Activated naive CD8-positive, alpha-beta T cell treated with anti-CD3 and anti-CD28 coated beads, Interleukin-2, amount 10 ng/mL, durations not matched to agents 7 days and 5 days (primary cell): ENCODE measurements at regions not wholly inside any gene's neighbourhood (a gene's known extent, or its start where the extent isn't known, plus 50 kb on each side); places are given as distances from the start of the nearest gene placed in this dataset.

Experiments used
- ATAC-seq: fragments of 150-1000 bp; cut with Tn5 transposase; one replicate; pipeline ENCODE4 v1.10.0; 2021; ENCODE audit warnings: low read depth, moderate library complexity
- POLR2A ChIA-PET: fragments of 350-600 bp; sonication (Branson Sonifier 250); formaldehyde crosslinking; loops from one replicate; lab custom pipeline; 2021; ENCODE audit warnings: antibody characterized with exemption; lab: Charles Lee
- DNase-seq: peaks from one replicate; pipeline ENCODE4 v3.0.0; 2021
- H3K27ac Mint-ChIP-seq: one replicate; pipeline ENCODE4 v1.8.0; 2022; ENCODE audit warnings: mild to moderate bottlenecking, mixed read lengths
- H3K27me3 Mint-ChIP-seq: one replicate; pipeline ENCODE4 v1.8.0; 2022; ENCODE audit warnings: mild to moderate bottlenecking, moderate library complexity, mixed read lengths
- H3K36me3 Mint-ChIP-seq: one replicate; pipeline ENCODE4 v1.8.0; 2021; ENCODE audit warnings: mild to moderate bottlenecking, mixed read lengths
- H3K4me1 Mint-ChIP-seq: one replicate; pipeline ENCODE4 v1.8.0; 2021; ENCODE audit warnings: mixed read lengths
- H3K4me3 Mint-ChIP-seq: one replicate; pipeline ENCODE4 v1.8.0; 2022; ENCODE audit warnings: mild to moderate bottlenecking, moderate library complexity, mixed read lengths
- H3K9me3 Mint-ChIP-seq: one replicate; pipeline ENCODE4 v1.8.0; 2021; ENCODE audit warnings: mixed read lengths

DNA sequence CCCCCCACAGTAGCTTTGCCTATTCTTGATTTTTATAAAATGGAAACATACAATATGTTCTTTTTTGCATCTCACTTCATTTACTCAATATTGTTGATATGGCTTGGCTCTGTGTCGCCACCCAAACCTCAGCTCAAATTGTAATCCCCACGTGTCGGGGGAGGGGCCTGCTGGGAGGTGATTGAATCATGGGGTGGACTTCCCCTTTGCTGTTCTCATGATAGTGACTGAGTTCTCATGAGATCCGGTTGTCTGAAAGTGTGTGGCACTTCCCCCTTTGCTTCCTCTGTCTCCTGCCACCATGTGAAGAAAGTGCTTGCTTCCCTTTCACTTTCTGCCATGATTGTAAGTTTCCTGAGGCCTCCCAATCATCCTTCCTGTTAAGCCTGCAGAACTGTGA lies 431.3 kb downstream of the MN1 start:
- Mint-ChIP-seq H3K9me3 (no peaks in the 10 kb centered on the region), H3K4me3 (no peak overlapping the region), H3K36me3 (no peaks in the 10 kb centered on the region), H3K27ac (no peak overlapping the region), H3K4me1 (peaks cover 2% of the 10 kb centered on the region), H3K27me3 (peaks cover 5% of the 10 kb centered on the region)
- ATAC-seq, result no peak
- POLR2A ChIA-PET, result no interaction called here
- no peak for DNase-seq

- Mint-ChIP-seq H3K27me3 (peaks cover 5% of the 10 kb centered on the region), H3K36me3 (no peaks in the 10 kb centered on the region), H3K4me3 (no peak overlapping the region), H3K4me1 (peaks cover 2% of the 10 kb centered on the region), H3K9me3 (no peaks in the 10 kb centered on the region), H3K27ac (no peak overlapping the region)
- ATAC-seq, result no peak
- DNase-seq, result no peak
- POLR2A ChIA-PET, result no interaction called here
Observed at GRCh38 chr22:27370987-27371386, 430.6 kb downstream of the MN1 start.

GRCh38 chr22:27372364-27372763 lies 429.2 kb downstream of the MN1 start:
- H3K4me3 Mint-ChIP-seq, result no peak overlapping the region
- POLR2A ChIA-PET, result no interaction called here

DNA sequence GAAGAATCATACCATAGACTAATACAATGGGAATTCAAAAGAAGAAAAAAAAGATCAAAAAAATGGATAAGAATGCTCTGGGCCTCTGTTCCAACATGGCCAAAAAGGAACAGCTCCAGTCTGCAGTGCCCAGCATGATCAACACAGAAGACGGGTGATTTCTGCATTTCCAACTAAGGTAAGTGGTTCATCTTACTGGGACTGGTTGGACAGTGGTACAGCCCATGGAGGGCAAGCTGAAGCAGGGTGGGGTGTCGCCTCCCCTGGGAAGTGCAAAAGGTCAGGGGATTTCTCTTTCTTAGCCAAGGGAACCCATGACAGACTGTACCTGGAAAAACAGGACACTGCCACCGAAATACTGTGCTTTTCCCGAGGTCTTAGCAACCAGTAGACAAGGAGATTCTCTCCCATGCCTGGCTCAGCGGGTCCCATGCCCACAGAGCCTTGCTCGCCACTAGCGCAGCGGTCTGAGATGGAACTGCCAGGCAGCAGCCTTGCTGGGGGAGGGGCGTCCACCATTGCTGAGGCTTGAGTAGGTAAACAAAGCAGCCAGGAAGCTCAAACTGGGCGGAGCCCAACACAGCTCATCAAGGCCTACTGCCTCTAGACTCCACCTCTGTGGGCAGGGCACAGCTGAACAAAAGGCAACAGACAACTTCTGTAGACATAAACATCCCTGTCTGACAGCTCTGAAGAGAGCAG lies 428.4 kb downstream of the MN1 start:
- H3K4me3 Mint-ChIP-seq, result no peak overlapping the region
- peaks cover under 1% of the 10 kb centered on the region for H3K27me3 Mint-ChIP-seq
- DNase-seq, result no peak
- ATAC-seq, result no peak
- no peaks in the 10 kb centered on the region for H3K9me3 Mint-ChIP-seq
- no peak overlapping the region for H3K27ac Mint-ChIP-seq
- POLR2A ChIA-PET, result no interaction called here
- no peaks in the 10 kb centered on the region for H3K36me3 Mint-ChIP-seq
- peaks cover 2% of the 10 kb centered on the region for H3K4me1 Mint-ChIP-seq

More at GRCh38 chr22:27372364-27372763, 429.2 kb downstream of the MN1 start:
- ATAC-seq, result no peak
- Mint-ChIP-seq H3K36me3 (no peaks in the 10 kb centered on the region), H3K9me3 (no peaks in the 10 kb centered on the region), H3K4me1 (peaks cover 2% of the 10 kb centered on the region), H3K27ac (no peak overlapping the region), H3K27me3 (peaks cover 3% of the 10 kb centered on the region)
- no peak for DNase-seq

- Mint-ChIP-seq H3K36me3 (no peaks in the 10 kb centered on the region), H3K27me3 (peaks cover 2% of the 10 kb centered on the region), H3K4me1 (no peaks in the 10 kb centered on the region), H3K9me3 (no peaks in the 10 kb centered on the region), H3K4me3 (no peak overlapping the region), H3K27ac (no peak overlapping the region)
- DNase-seq (no peak), ATAC-seq (no peak)
- POLR2A ChIA-PET, result no interaction called here
Observed at GRCh38 chr22:27377501-27378295, 423.9 kb downstream of the MN1 start.

- Mint-ChIP-seq H3K27me3 (peaks cover 2% of the 10 kb centered on the region), H3K4me1 (no peaks in the 10 kb centered on the region), H3K27ac (no peak overlapping the region), H3K4me3 (no peak overlapping the region), H3K36me3 (no peaks in the 10 kb centered on the region), H3K9me3 (no peaks in the 10 kb centered on the region)
- POLR2A ChIA-PET, result no interaction called here
- DNase-seq (no peak), ATAC-seq (no peak)
Observed at GRCh38 chr22:27378311-27378800, 423.2 kb downstream of the MN1 start.

GRCh38 chr22:27378995-27379394 lies 422.6 kb downstream of the MN1 start:
- H3K9me3 Mint-ChIP-seq, result no peaks in the 10 kb centered on the region
- no peaks in the 10 kb centered on the region for H3K4me1 Mint-ChIP-seq
- no peak overlapping the region for H3K27ac Mint-ChIP-seq
- ATAC-seq, result no peak
- H3K36me3 Mint-ChIP-seq, result no peaks in the 10 kb centered on the region
- peaks cover 2% of the 10 kb centered on the region for H3K27me3 Mint-ChIP-seq
- POLR2A ChIA-PET, result no interaction called here
- no peak for DNase-seq
- H3K4me3 Mint-ChIP-seq, result no peak overlapping the region

DNA sequence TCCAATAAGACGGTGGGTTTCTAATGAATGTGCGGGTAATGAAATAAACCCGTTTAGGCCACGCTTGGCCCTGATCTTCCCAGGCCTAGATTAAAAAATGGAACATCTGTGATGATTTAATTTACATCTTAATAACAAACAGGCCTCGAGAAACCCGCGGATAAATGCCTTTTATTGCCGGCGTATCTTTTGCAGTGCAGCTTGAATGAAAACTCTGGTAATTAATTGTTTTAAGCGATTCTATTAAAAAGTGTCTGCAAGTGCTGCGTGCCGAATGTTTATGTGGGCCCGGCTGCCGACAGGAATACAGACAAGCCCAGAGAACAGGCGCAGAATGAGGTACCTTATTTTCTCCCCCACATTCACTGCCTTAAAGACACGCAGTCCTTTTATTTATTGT lies 420.7 kb downstream of the MN1 start:
- Mint-ChIP-seq H3K4me3 (no peak overlapping the region), H3K4me1 (no peaks in the 10 kb centered on the region), H3K9me3 (no peaks in the 10 kb centered on the region), H3K36me3 (no peaks in the 10 kb centered on the region), H3K27me3 (peaks cover 2% of the 10 kb centered on the region), H3K27ac (no peak overlapping the region)
- no peak for ATAC-seq
- no peak for DNase-seq
- POLR2A ChIA-PET, result no interaction called here

DNA sequence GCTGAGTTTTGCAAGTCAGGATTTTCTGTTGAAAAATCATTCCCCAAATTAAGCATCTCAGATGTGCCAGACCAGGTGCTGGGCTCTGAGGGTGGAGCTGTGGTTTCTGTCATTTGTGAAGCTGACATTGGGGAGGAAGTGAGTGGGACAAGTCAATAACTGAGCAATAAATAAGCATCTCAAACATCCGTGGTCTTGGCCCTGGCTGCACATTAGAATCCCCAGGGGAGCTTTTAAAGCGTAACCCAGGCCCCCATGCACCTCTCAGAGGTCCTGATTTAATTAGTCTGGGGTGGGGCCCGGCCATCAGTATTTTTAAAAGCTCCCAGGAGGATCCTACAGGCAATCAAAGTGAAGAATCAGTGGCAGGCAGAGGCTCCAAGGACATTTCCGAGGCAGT lies 420.0 kb downstream of the MN1 start:
- no peak overlapping the region for H3K4me3 Mint-ChIP-seq
- H3K27me3 Mint-ChIP-seq, result peaks cover 4% of the 10 kb centered on the region
- H3K36me3 Mint-ChIP-seq, result no peaks in the 10 kb centered on the region
- H3K27ac Mint-ChIP-seq, result no peak overlapping the region
- ATAC-seq (no peak), DNase-seq (no peak)
- no peaks in the 10 kb centered on the region for H3K4me1 Mint-ChIP-seq
- POLR2A ChIA-PET, result no interaction called here
- H3K9me3 Mint-ChIP-seq, result no peaks in the 10 kb centered on the region

DNA sequence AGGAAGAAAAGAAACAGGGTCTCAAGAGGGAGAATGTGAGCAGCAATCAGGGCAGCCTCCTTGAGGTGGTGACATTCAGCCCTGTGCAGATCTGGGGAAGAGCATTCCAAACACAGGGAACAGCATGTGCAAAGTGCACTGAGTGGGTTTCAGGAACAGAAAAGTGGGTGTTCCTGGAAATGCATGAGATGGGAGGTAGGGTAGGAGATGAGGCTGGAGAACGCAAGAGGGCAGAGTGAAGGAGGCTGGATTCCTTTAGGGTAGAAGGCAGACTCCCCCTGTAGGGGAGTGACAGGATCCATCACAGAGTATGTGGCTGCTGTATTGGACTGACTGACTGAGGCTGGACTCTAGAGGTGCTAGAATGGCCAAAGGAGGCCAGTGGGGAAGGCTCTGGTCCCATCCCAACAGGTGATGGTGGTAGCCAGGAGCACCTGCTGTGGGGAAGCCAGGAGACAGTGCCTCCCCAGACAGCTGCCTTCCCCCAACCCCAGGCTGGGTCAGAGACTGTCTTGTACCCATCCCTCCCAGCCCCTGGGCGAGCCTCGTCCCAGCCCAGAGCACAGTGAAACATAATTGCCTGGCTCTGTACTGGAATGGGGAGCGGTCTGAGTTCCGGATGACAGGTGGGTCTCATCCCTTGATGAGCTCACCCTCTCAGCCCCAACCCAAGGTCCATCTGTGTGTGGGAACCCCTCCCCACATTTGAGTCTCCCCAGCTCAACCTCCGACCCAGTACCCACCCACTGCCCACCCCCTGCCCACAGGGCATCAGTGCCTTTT lies 419.4 kb downstream of the MN1 start:
- ATAC-seq, result no peak
- no peaks in the 10 kb centered on the region for H3K9me3 Mint-ChIP-seq
- H3K36me3 Mint-ChIP-seq, result no peaks in the 10 kb centered on the region
- H3K27me3 Mint-ChIP-seq, result peaks cover 4% of the 10 kb centered on the region
- H3K27ac Mint-ChIP-seq, result no peak overlapping the region
- H3K4me1 Mint-ChIP-seq, result no peaks in the 10 kb centered on the region
- no peak overlapping the region for H3K4me3 Mint-ChIP-seq
- DNase-seq, result no peak
- POLR2A ChIA-PET, result no interaction called here

GRCh38 chr22:27382947-27383346 lies 418.6 kb downstream of the MN1 start:
- ATAC-seq (no peak), DNase-seq (no peak)
- POLR2A ChIA-PET, result no interaction called here
- H3K27me3 Mint-ChIP-seq, result peaks cover 4% of the 10 kb centered on the region
- H3K36me3 Mint-ChIP-seq, result no peaks in the 10 kb centered on the region
- H3K9me3 Mint-ChIP-seq, result no peaks in the 10 kb centered on the region
- no peak overlapping the region for H3K4me3 Mint-ChIP-seq
- H3K4me1 Mint-ChIP-seq, result no peaks in the 10 kb centered on the region
- no peak overlapping the region for H3K27ac Mint-ChIP-seq

GRCh38 chr22:27383896-27384295 lies 417.7 kb downstream of the MN1 start:
- POLR2A ChIA-PET, result no interaction called here
- no peak for ATAC-seq
- H3K36me3 Mint-ChIP-seq, result no peaks in the 10 kb centered on the region
- H3K9me3 Mint-ChIP-seq, result no peaks in the 10 kb centered on the region
- H3K4me1 Mint-ChIP-seq, result peaks cover 2% of the 10 kb centered on the region
- DNase-seq, result no peak
- no peak overlapping the region for H3K4me3 Mint-ChIP-seq
- H3K27ac Mint-ChIP-seq, result no peak overlapping the region
- H3K27me3 Mint-ChIP-seq, result peaks cover 4% of the 10 kb centered on the region

DNA sequence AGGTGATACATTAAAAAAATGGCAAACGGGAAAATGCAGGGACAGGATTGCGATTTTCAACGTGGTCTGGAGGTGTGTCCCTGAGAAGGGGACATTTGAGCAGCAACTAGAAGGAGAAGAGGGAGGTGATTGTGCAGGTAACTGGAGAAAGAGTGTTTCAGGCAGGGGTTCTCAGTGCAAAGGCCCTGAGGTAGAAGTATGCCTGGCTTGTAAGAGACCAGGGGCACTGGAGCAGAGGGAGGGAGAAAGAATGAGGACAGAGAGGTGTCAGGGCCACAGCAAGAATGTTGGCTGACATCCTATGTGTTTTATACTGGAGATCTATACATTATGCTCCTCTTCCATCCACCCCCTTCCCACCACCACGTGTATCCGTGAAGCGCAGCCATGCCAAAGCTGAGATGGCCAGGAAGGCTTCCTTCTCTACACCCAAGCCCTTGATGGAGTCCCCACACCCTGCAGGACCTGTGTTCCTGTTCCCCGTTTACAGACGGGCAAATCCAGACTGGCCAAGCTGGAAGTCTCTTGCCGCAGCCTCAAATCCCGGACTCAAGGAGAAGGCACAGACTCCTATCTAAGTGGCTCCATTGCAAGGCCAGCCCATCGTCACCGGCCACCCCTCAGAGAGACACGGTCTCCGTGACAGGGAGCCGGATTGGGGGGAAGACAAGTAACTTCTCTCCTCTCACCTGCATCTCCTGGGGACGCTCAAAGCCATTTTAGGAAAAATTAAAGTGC lies 416.1 kb downstream of the MN1 start:
- POLR2A ChIA-PET, result no interaction called here
- no peaks in the 10 kb centered on the region for H3K36me3 Mint-ChIP-seq

More for the DNA sequence above, 416.1 kb downstream of the MN1 start:
- H3K9me3 Mint-ChIP-seq, result no peaks in the 10 kb centered on the region
- peaks cover 2% of the 10 kb centered on the region for H3K4me1 Mint-ChIP-seq
- no peak overlapping the region for H3K4me3 Mint-ChIP-seq
- no peak for ATAC-seq
- DNase-seq, result no peak
- no peak overlapping the region for H3K27ac Mint-ChIP-seq
- peaks cover 11% of the 10 kb centered on the region for H3K27me3 Mint-ChIP-seq
